ENCODE measurements at regions not wholly inside any gene's neighbourhood (a gene's known extent, or its start where the extent isn't known, plus 50 kb on each side); places are given as distances from the start of the nearest gene placed in this dataset.
"Not testable (repeated sequence)": the region's sequence is repeated elsewhere in the genome, so short reads cannot be mapped to it uniquely, and the experiment has no call there.

- H3K4me3 ChIP-seq: no peak overlapping the region
- no peaks in the 10 kb centered on the region for H3K9me3 ChIP-seq
- no peaks in the 10 kb centered on the region for H3K4me1 ChIP-seq
- TF ChIP-seq CTCF (IDR thresholded peaks at IDR 0.05): no peak
- intact Hi-C loops (cut with DNase I; ENCODE audit: low total_unique reads): no loop called here
- no peaks in the 10 kb centered on the region for H3K36me3 ChIP-seq
- H3K27ac ChIP-seq: no peak overlapping the region
- no peaks in the 10 kb centered on the region for H3K27me3 ChIP-seq
- DNase-seq: no peak
Measured at GRCh38 chrX:66872771-66873170, 233.9 kb upstream of the EDA2R start.

GRCh38 chrX:66863721-66864120 is 224.8 kb upstream of the EDA2R start:
- Histone ChIP-seq H3K27ac (peak overlapping the region in 1 of 2 donors; percentile 53), H3K36me3 (no peaks in the 10 kb centered on the region), H3K4me1 (peaks cover 0 to 18% (median 2%) of the 10 kb centered on the region in 4 donors), H3K9me3 (peaks cover 0 to 7% (median 0%) of the 10 kb centered on the region in 3 donors), H3K27me3 (no peaks in the 10 kb centered on the region), H3K4me3 (no peak overlapping the region)
- TF ChIP-seq CTCF (IDR thresholded peaks at IDR 0.05): no peak
- peak in 1 of 2 donors; percentile 60 for DNase-seq
- intact Hi-C loops (cut with DNase I; ENCODE audit: low total_unique reads): no loop called here

GRCh38 chrX:66833426-66833825 is 194.5 kb upstream of the EDA2R start:
- no peaks in the 10 kb centered on the region for H3K36me3 ChIP-seq
- no peak overlapping the region for H3K4me3 ChIP-seq
- no peak for DNase-seq
- no peaks in the 10 kb centered on the region for H3K27me3 ChIP-seq
- H3K4me1 ChIP-seq: no peaks in the 10 kb centered on the region
- no peak overlapping the region for H3K27ac ChIP-seq
- TF ChIP-seq CTCF (IDR thresholded peaks at IDR 0.05): no peak
- H3K9me3 ChIP-seq: peaks cover 0 to 6% (median 0%) of the 10 kb centered on the region in 3 donors
- intact Hi-C loops (cut with DNase I; ENCODE audit: low total_unique reads): no loop called here

GRCh38 chrX:66815227-66815626 is 176.3 kb upstream of the EDA2R start:
- Histone ChIP-seq H3K4me1 (no peaks in the 10 kb centered on the region), H3K4me3 (no peak overlapping the region), H3K36me3 (no peaks in the 10 kb centered on the region), H3K9me3 (peaks cover 0 to 16% (median 0%) of the 10 kb centered on the region in 3 donors), H3K27ac (no peak overlapping the region), H3K27me3 (no peaks in the 10 kb centered on the region)
- TF ChIP-seq CTCF (IDR thresholded peaks at IDR 0.05): no peak
- intact Hi-C loops (cut with DNase I; ENCODE audit: low total_unique reads): no loop called here
- DNase-seq: no peak

DNA sequence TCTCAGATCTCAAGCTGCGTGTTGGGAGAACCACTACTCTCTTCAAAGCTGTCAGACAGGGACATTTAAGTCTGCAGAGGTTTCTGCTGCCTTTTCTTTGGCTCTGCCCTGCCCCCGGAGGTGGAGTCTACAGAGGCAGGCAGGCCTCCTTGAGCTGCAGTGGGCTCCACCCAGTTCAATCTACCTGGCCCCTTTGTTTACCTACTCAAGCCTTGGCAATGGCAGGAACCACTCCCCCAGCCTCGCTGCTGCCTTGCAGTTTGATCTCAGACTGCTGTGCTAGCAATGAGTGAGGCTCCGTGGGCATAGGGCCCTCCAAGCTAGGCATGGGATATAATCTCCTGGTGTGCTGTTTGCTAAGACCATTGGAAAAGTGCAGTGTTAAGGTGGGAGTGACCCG is 155.6 kb upstream of the EDA2R start:
- H3K4me3 ChIP-seq; H3K27me3 ChIP-seq; H3K9me3 ChIP-seq; H3K36me3 ChIP-seq; DNase-seq; H3K4me1 ChIP-seq; intact Hi-C loops (cut with DNase I; ENCODE audit: low total_unique reads); H3K27ac ChIP-seq: not testable (repeated sequence)

- H3K4me3 ChIP-seq: no peak overlapping the region
- H3K27ac ChIP-seq: no peak overlapping the region
- H3K27me3 ChIP-seq: no peaks in the 10 kb centered on the region
- peaks cover 0 to 4% (median 0%) of the 10 kb centered on the region in 3 donors for H3K9me3 ChIP-seq
- H3K4me1 ChIP-seq: peaks cover 0 to 18% (median 0%) of the 10 kb centered on the region in 4 donors
- H3K36me3 ChIP-seq: no peaks in the 10 kb centered on the region
- intact Hi-C loops (cut with DNase I; ENCODE audit: low total_unique reads): no loop called here
- TF ChIP-seq CTCF (IDR thresholded peaks at IDR 0.05): no peak
- no peak for DNase-seq
Measured at GRCh38 chrX:66766318-66766717, 127.4 kb upstream of the EDA2R start.
